Globus pallidus (tissue), 1 donor: ENCODE measurements at regions not wholly inside any gene's neighbourhood (a gene's known extent, or its start where the extent isn't known, plus 50 kb on each side); places are given as distances from the start of the nearest gene placed in this dataset.
"Not testable (repeated sequence)": the region's sequence is repeated elsewhere in the genome, so short reads cannot be mapped to it uniquely, and the experiment has no call there.

Experiments used
- DNase-seq: peaks from one replicate; pipeline ENCODE4 v3.0.0-alpha.2; 2015; ENCODE audit warnings: low spot score

- peak; percentile 84 for DNase-seq
These were observed 208.4 kb downstream of the TPST1 start for GRCh38 chr7:66413379-66414114.

- DNase-seq = no peak
These were observed 210.6 kb downstream of the TPST1 start for GRCh38 chr7:66415659-66416265.

DNA sequence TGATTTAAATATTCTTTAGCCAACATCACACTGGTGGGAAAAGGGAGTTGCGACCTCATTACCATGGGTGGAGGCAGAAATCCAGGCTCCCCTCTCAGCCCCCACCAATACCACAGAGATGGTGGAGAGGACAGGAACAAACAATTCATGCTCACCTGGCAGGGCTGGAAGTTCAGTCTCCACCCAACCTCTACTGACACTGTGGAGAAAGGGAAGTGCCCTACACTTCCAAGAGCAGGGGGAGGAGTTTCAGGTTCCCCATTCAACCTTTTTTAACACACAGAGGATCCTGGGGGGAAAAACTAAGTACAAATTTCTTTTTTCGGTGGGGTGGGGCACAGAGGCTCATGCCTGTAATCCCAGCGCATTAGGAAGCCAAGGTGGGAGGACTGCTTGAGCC, 210.1 kb upstream of the KCTD7 start:
- no peak for DNase-seq

DNA sequence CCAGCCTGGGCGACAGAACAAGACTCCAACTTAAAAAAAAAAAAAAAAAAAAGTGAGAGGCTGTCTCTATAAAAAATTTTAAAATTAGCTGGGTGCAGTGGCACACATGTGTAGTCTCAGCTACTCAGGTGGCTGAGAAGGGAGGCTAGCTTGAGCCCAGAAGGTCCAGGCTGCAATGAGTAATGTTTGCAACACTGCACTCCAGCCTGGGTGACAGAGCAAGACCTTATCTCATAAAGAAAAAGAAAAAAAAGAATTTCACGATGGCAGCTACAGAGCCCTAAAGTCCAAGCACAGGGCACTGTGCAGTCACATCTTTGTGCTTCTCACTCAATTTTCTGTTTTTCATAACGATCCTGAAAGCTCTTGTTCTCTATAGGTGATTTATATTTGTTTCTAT, 209.5 kb upstream of the KCTD7 start:
- DNase-seq = no peak

DNA sequence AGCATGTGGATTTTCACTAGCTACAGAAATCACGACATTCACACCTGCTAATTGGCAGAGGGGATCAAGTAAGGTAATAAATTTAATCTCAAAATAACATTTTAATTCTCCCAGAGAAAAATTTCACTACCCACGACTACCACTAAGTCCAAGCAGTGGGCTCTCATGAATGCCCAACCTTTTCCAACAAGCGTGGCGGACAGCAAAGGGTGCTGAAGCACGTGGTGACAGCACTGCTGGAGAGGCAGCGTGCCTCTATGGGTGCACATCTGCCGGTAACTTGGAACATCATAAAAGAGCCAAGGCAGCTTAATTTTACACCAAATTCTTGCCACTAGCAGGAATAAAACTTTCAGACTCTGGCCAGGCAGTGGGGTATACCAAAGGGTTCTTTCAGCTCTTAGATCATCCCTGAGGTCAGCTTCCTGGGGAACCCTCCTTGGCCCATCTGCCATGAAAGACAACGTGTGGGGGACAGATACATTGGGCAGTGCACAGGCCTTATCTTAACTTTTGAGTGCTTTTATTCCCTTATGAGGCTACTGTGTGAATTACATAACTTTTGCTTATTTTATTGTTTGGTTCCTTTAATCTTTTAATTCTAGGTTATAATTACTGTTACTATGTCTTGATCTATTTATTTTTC, 206.7 kb upstream of the KCTD7 start:
- no peak for DNase-seq

GRCh38 chr7:66423729-66424128, 205.0 kb upstream of the KCTD7 start:
- DNase-seq = no peak

- no peak for DNase-seq
These were observed 202.3 kb upstream of the KCTD7 start for GRCh38 chr7:66426332-66426731.

DNA sequence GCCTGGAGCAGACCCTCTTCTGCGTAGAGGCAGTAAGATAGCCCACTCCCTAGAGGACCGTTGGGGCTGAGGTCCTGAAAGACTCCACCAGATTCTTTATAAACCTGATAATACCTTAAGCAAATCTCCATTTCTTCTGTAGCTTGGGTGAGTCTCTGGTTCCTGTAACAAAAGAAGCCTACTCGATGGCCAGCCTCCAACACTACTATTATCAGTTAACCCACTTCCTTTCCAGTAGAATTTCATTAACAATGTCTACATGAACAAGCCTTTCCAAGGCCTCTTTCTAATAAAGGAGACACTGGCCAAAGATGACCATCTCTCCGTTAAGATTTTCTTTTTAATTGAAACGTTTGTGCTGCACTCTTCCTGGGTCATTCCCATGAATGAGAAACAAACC, 201.7 kb upstream of the KCTD7 start:
- no peak for DNase-seq

GRCh38 chr7:66427956-66428355, 200.7 kb upstream of the KCTD7 start:
- no peak for DNase-seq

DNA sequence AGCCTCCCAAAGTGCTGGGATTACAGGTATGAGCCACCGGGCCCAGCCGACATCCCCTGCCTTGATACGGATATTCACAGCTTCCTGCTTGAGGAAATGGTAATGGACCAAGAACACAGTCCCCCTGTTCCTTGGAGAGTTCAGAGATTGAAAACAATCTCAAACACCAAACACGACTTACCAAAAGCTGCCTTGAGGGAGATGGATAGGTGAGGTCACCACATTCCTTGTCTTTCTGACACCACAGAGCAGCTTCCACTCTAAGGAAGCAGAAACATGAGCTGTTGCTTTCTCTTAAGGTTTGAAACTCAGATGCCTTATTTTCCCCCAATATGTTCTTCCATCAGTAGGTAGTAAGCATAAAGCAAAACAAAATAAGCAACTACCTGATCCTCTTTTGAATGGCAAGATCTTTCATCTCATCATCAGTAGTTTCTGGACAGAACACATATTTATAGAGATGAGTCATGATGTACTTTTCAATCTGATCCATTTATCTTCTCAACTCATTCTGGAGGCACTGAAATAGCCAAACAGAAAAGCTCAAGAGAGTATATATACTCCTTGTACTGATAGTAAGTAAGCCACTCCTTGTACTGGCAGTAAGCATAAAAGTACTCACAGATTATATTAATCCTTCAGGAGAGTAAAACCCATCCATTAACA, 199.1 kb upstream of the KCTD7 start:
- no peak for DNase-seq

DNA sequence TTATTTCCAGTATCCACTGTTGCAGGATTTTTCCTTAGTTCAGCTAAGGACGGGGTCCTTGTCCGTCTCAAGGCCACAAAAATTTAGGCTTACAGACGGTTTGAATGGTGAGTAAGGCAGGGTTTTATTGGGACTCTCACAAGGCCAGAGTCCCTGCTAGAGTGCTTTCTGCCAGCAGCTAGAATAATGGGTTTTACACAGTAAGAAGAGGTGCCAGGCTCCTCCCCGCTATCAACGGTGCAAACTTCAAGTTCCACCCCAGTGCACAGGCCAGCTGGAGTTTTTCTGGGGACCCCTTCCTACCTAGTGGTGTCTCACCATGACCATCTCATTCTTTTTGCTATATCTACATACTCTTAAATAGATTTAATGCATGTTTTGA, 198.5 kb upstream of the KCTD7 start:
- no peak for DNase-seq

GRCh38 chr7:66438703-66439405, 189.8 kb upstream of the KCTD7 start:
- DNase-seq = not testable (repeated sequence)

- no peak for DNase-seq
These were observed 186.3 kb upstream of the KCTD7 start for GRCh38 chr7:66442385-66442784.

DNA sequence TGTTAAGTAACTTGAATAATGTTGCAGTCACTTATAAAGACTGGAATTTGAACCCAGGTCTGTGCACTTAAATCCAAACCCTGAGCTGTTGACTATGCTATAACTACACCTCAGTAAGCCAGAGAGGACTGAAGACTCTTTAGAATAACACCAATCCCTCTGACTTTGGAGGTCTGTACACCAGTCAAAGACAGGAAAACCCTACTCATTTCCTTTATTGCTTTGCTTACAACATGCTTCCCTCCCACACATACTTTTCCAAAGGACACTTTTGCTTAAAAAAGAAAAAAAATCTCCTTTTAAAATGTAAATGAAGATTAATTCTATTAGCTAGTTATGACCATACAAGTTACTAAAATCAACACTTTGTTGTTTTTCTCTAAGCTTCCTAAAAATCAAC, 184.7 kb upstream of the KCTD7 start:
- DNase-seq = no peak

DNA sequence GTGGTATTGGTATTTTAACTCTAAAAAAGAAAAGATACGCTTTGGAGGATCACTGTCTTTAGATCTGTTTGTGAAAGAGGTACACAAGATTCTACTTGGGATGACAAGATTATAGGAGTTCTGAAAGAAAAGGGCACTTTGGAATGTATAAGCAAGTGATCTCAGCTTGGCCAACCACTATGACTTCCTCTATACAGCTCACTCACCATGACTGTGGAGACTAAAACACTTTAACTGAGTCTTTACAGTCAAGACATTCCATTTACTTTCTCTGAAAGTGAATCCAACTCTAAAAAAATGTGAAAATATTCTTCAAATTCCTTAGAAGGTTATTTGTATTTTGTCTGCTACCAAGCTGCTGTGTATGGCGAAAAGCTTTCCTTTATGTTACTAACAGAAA, 181.7 kb upstream of the KCTD7 start:
- DNase-seq = not testable (repeated sequence)

DNA sequence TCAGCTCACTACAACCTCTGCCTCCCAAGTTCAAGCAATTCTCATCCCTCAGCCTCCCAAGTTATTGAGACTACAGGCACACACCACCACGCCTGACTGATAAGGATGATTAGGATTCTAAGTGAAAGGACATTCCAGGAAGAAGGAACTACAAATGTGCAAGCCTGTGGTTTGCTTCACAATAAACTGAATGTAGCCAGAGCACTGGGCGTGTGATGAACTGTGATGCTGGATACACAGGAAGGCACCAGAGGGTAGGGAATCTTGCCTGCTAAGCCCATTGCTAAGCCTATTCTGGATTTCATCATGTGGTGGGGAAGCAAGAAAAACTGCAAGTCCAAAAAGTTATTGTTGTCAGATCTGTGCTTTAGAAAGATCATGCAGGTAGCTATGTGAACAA, 177.9 kb upstream of the KCTD7 start:
- not testable (repeated sequence) for DNase-seq

GRCh38 chr7:66451713-66452112, 177.0 kb upstream of the KCTD7 start:
- not testable (repeated sequence) for DNase-seq

DNA sequence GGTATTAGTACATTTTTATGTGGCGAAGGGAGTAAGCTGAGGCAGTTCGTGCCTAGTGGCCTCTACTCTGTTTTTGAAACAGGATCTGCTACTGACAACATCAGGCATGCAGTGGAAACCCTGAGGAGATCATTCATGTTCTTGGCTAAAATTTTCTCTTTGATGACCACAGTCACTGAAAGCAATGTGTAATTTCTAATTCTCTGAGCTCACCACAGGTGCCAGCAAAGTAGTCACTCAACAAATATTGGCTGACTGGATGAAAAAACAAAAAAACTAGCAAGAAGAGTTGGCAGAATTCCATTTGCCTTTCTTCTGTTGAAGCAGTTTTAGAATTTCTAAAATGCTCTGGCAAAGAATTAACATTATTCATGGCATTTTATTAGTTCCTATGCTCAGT, 176.5 kb upstream of the KCTD7 start:
- no peak for DNase-seq

- no peak for DNase-seq
These were observed 175.3 kb upstream of the KCTD7 start for GRCh38 chr7:66453340-66453739.

DNA sequence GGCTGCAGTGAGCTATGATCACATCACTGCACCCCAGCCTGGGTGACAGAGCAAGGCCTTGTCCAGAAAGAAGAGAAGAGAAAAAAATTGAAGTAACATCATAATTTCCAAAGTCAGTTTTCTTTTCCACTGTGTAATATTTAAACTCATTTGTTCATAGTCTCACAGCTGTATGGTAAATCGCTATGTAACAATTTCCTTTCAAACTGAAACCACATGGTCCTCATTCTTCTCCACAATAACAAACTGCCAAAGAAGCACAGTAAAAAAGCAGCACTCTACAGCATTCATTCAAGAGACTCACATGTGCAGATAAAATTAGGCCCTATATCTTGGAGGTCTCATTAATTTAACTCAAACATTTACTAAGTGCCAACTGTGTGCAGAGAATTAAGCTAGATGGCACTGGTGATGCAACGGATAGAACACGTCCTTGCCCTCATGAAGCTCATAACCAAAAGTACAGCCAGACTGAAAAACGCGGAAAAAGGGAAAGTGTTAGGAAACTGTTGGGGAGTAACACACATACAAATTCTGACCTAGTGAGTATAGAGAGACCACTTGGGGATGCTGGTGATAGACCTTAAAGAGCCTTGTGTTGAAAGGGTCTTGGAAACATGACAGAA, 174.0 kb upstream of the KCTD7 start:
- no peak for DNase-seq

GRCh38 chr7:66455432-66455831, 173.2 kb upstream of the KCTD7 start:
- DNase-seq = not testable (repeated sequence)

- not testable (repeated sequence) for DNase-seq
These were observed 172.2 kb upstream of the KCTD7 start for GRCh38 chr7:66456431-66456830.
